B cell (primary cell): ENCODE measurements at regions not wholly inside any gene's neighbourhood (a gene's known extent, or its start where the extent isn't known, plus 50 kb on each side); places are given as distances from the start of the nearest gene placed in this dataset.

Experiments used
- ATAC-seq: fragments of 200-7000 bp; cut with Tn5 transposase; one replicate; pipeline ENCODE4 v1.10.0; 2021; ENCODE audit warnings: low read depth, mild to moderate bottlenecking, moderate number of reproducible peaks, moderate library complexity
- CTCF ChIA-PET: fragments of 350-600 bp; sonication (Branson Sonifier 250); formaldehyde crosslinking; loops from one replicate; lab custom pipeline; 2021; ENCODE audit warnings: antibody characterized with exemption, inconsistent platforms; lab: Charles Lee
- POLR2A ChIA-PET: fragments of 350-600 bp; sonication (Branson Sonifier 250); formaldehyde crosslinking; loops from one replicate; lab custom pipeline; 2021; ENCODE audit warnings: antibody characterized with exemption; lab: Charles Lee
- DNase-seq: peaks from one replicate; pipeline ENCODE4 v3.0.0; 2013
- H2AFZ ChIP-seq: 2 replicates; pipeline ENCODE4 v1.6.1; 2012; ENCODE audit warnings: mild to moderate bottlenecking, low read depth, low read length; ENCODE audit not compliant: insufficient read depth, poor library complexity, severe bottlenecking
- H3K27ac ChIP-seq, 2 donors: 1 replicate in 1 of 2; 2 replicates in 1 of 2; pipeline ENCODE4 v1.5.1; 2012 to 2013; ENCODE audit warnings: low read length in 2 of 2, mild to moderate bottlenecking in 2 of 2, moderate library complexity in 1 of 2
- H3K27me3 ChIP-seq, 4 experiments: fragments of 200-600 bp in 1 of 4; sonication (generic) in 1 of 4; replicated peaks in 1 of 4; 1 replicate in 2 of 4; 2 replicates in 2 of 4; pipeline versions ENCODE4 v1.6.1 to v1.7.0; 2013 to 2016; ENCODE audit warnings: low read length in 3 of 4, mild to moderate bottlenecking in 2 of 4, mixed read lengths in 1 of 4, moderate library complexity in 1 of 4; ENCODE audit not compliant: insufficient read depth in 4 of 4, control insufficient read depth in 3 of 4; ENCODE audit errors: control extremely low read depth in 1 of 4
- H3K36me3 ChIP-seq, 2 experiments: replicated peaks in 1 of 2; 1 replicate in 1 of 2; 2 replicates in 1 of 2; pipeline versions ENCODE4 v1.6.1 to v1.7.1; 2013; ENCODE audit warnings: low read length in 1 of 2; ENCODE audit not compliant: insufficient read depth in 2 of 2, control insufficient read depth in 1 of 2; ENCODE audit errors: control extremely low read depth in 1 of 2, extremely low read depth in 1 of 2
- H3K4me1 ChIP-seq, 2 donors: fragments of 200-600 bp in 1 of 2; sonication (generic) in 1 of 2; 1 replicate in 1 of 2; 2 replicates in 1 of 2; pipeline versions ENCODE4 v1.5.1 to v1.6.1; 2013 to 2017; ENCODE audit warnings: low read length in 2 of 2; ENCODE audit not compliant: control insufficient read depth in 2 of 2, insufficient read depth in 2 of 2
- H3K4me2 ChIP-seq: replicated peaks from 2 replicates; pipeline ENCODE3; 2012; ENCODE audit warnings: mild to moderate bottlenecking, low read depth, low read length; ENCODE audit not compliant: poor library complexity, severe bottlenecking
- H3K4me3 ChIP-seq, 5 experiments: fragments of 200-600 bp in 1 of 5; sonication (generic) in 1 of 5; 1 replicate in 3 of 5; 2 replicates in 2 of 5; pipeline versions ENCODE4 v1.5.1 to v1.7.0; 2011 to 2016; ENCODE audit warnings: low read length in 4 of 5, mild to moderate bottlenecking in 4 of 5, low read depth in 2 of 5, control low read depth in 1 of 5, moderate library complexity in 1 of 5; ENCODE audit not compliant: insufficient read depth in 1 of 5; ENCODE audit errors: control extremely low read depth in 1 of 5, extremely low read depth in 1 of 5
- H3K79me2 ChIP-seq: fragments of 200-600 bp; sonication (generic); one replicate; pipeline ENCODE4 v1.6.0; 2016; ENCODE audit warnings: low read length; ENCODE audit not compliant: control insufficient read depth, insufficient read depth
- H3K9ac ChIP-seq: fragments of 200-600 bp; sonication (generic); 2 replicates; pipeline ENCODE4 v1.6.1; 2017; ENCODE audit warnings: mild to moderate bottlenecking, low read length, moderate library complexity
- H3K9me3 ChIP-seq, 3 donors: one replicate each; pipeline versions ENCODE4 v1.6.1 to v1.7.1; 2013; ENCODE audit warnings: low read length in 2 of 3; ENCODE audit not compliant: control insufficient read depth in 2 of 3, insufficient read depth in 1 of 3; ENCODE audit errors: control extremely low read depth in 1 of 3
- H4K20me1 ChIP-seq: 2 replicates; pipeline ENCODE4 v1.6.0; 2012; ENCODE audit warnings: mild to moderate bottlenecking, low read length; ENCODE audit not compliant: insufficient read depth, control insufficient read depth, poor library complexity, severe bottlenecking
- H3K27ac Mint-ChIP-seq: one replicate; pipeline ENCODE4 v1.8.0; 2021; ENCODE audit warnings: mixed read lengths
- H3K27me3 Mint-ChIP-seq: one replicate; pipeline ENCODE4 v1.8.0; 2021; ENCODE audit warnings: mixed read lengths
- H3K4me1 Mint-ChIP-seq: one replicate; pipeline ENCODE4 v1.8.0; 2021; ENCODE audit warnings: mixed read lengths
- H3K4me3 Mint-ChIP-seq: one replicate; pipeline ENCODE4 v1.8.0; 2021; ENCODE audit warnings: mixed read lengths
- H3K9me3 Mint-ChIP-seq: one replicate; pipeline ENCODE4 v1.8.0; 2022; ENCODE audit warnings: mixed read lengths; ENCODE audit not compliant: insufficient read depth
- CTCF ChIP-seq: fragments of 200-600 bp; IDR thresholded peaks from one replicate; pipeline ENCODE4 v1.8.0; 2022; ENCODE audit warnings: antibody characterized with exemption, mild to moderate bottlenecking
- EZH2 ChIP-seq: IDR thresholded peaks from 2 replicates; pipeline ENCODE4 v1.6.1; 2012; ENCODE audit warnings: borderline replicate concordance, low read depth, mild to moderate bottlenecking, moderate library complexity, low read length; ENCODE audit not compliant: insufficient read depth, poor library complexity, severe bottlenecking
- WGBS: methylation state at CpG from one replicate; pipeline ENCODE4 v1.1.5; 2013; ENCODE audit warnings: missing lambda C conversion rate; ENCODE audit not compliant: insufficient coverage; 5-methylcytosine and 5-hydroxymethylcytosine counted together
- intact Hi-C: fragments of 100-400 bp; cut with micrococcal nuclease; formaldehyde crosslinking; loops from one replicate; pipeline ENCODE4 v1.10.0; 2022

GRCh38 chr12:75724307-75724927 lies 213.0 kb upstream of the KRR1 start:
- DNase-seq (no peak), ATAC-seq (no peak)
- no peak overlapping the region for H3K9ac ChIP-seq
- Mint-ChIP-seq H3K27me3 (peaks cover 10% of the 10 kb centered on the region), H3K27ac (no peak overlapping the region), H3K4me3 (no peak overlapping the region), H3K9me3 (no peaks in the 10 kb centered on the region), H3K4me1 (no peaks in the 10 kb centered on the region)
- POLR2A ChIA-PET, result no interaction called here
- no peaks in the 10 kb centered on the region for H3K36me3 ChIP-seq
- H3K4me3 ChIP-seq, result no peak overlapping the region
- intact Hi-C loops, result no loop called here
- H3K9me3 ChIP-seq, result peaks cover 0 to 2% (median 1%) of the 10 kb centered on the region in 3 donors
- no peak overlapping the region for H2AFZ ChIP-seq
- no peaks in the 10 kb centered on the region for H3K27me3 ChIP-seq
- no peaks in the 10 kb centered on the region for H3K4me1 ChIP-seq
- no peaks in the 10 kb centered on the region for H4K20me1 ChIP-seq
- WGBS, result 90% methylated on average over 5 of the region's 11 CpGs
- CTCF ChIA-PET, result no interaction called here
- H3K4me2 ChIP-seq, result no peak overlapping the region
- no peak overlapping the region for H3K27ac ChIP-seq
- no peaks in the 10 kb centered on the region for H3K79me2 ChIP-seq
- TF ChIP-seq EZH2, result no peak
- no peak for TF ChIP-seq CTCF

- ATAC-seq (no peak), DNase-seq (no peak)
- POLR2A ChIA-PET, result no interaction called here
- H2AFZ ChIP-seq, result no peak overlapping the region
- H3K4me1 ChIP-seq, result no peaks in the 10 kb centered on the region
- no CpG with 5 or more reads among the region's 5 CpGs for WGBS
- Mint-ChIP-seq H3K4me3 (no peak overlapping the region), H3K9me3 (no peaks in the 10 kb centered on the region), H3K27ac (no peak overlapping the region), H3K27me3 (peaks cover 14% of the 10 kb centered on the region), H3K4me1 (no peaks in the 10 kb centered on the region)
- no peaks in the 10 kb centered on the region for H3K79me2 ChIP-seq
- TF ChIP-seq EZH2 (no peak), CTCF (no peak)
- H3K4me2 ChIP-seq, result no peak overlapping the region
- H3K27ac ChIP-seq, result no peak overlapping the region
- H3K27me3 ChIP-seq, result no peaks in the 10 kb centered on the region
- H3K36me3 ChIP-seq, result no peaks in the 10 kb centered on the region
- CTCF ChIA-PET, result no interaction called here
- intact Hi-C loops, result no loop called here
- H3K9me3 ChIP-seq, result no peaks in the 10 kb centered on the region
- no peaks in the 10 kb centered on the region for H4K20me1 ChIP-seq
- no peak overlapping the region for H3K4me3 ChIP-seq
- H3K9ac ChIP-seq, result no peak overlapping the region
Observed at GRCh38 chr12:75722714-75723200, 211.3 kb upstream of the KRR1 start.
